NCI-H226 (cell line): ENCODE measurements at regions not wholly inside any gene's neighbourhood (a gene's known extent, or its start where the extent isn't known, plus 50 kb on each side); places are given as distances from the start of the nearest gene placed in this dataset.

ENCODE experiments used
- DNase-seq: peaks from one replicate; pipeline ENCODE4 v3.0.0-alpha.2; 2015

DNA sequence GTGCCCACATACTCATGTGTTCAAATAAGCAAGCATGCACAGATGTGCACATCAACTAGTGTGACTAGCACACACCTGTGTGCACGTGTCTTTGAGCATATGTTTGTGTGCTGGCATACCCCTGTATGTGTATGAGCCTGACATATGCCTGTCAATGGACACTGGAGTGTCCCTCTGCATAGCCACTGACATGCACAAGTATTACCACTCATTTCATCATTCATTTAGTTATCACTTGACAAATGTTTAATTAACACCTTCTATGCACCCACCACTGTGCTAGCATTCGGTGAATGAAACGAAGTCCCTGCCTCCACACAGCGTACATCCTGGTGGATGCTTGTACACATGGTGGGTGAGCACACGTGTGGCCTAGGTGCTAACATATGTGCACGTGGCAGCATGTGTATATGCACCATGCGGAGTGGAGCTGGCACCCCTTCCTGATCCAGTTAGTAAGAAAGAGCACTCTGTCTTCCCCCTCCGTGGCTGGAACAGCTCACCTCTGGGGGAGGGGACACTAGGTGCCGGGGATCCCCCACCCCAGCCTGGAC is 112.0 kb downstream of the CHST1 start:
- no peak for DNase-seq

GRCh38 chr11:45551191-45551713 is 114.2 kb downstream of the CHST1 start:
- no peak for DNase-seq

- no peak for DNase-seq
Measured at GRCh38 chr11:45549257-45549656, 116.2 kb downstream of the CHST1 start.

GRCh38 chr11:45546366-45546765 is 119.1 kb downstream of the CHST1 start:
- no peak for DNase-seq

GRCh38 chr11:45544826-45545225 is 120.6 kb downstream of the CHST1 start:
- DNase-seq, result no peak

DNA sequence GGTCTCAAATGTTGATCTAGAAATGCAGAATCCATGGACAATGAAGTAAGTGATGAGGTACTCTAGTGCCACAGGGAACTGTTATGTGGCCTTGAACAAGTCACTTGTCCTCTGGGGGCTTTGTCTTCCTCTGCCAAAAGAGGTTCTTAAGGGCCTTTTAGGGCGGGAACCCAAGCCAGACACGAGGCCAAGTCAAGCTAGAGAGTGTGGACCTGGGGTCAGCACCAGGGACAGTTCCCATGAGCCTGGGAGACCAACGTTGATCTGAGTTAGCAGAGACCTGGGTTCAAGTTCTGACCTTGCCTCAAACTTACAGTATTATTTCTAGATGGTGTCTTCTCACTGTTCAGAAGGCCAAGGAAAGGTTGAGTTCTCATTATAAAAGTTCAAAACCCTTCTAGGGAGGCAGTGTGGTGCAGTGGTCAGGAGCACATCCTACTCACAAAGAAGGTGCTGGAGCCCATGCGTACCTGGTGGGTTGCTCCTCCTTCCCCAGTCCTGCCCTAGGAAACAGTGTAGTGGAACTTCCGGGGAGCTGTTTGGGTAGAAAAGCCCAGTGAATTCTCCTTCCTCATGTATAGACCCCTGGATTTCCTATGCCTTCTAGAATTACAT is 121.5 kb downstream of the CHST1 start:
- no peak for DNase-seq

- DNase-seq, result no peak
Measured at GRCh38 chr11:45543081-45543480, 122.3 kb downstream of the CHST1 start.

GRCh38 chr11:45541693-45542434 is 123.6 kb downstream of the CHST1 start:
- no peak for DNase-seq

DNA sequence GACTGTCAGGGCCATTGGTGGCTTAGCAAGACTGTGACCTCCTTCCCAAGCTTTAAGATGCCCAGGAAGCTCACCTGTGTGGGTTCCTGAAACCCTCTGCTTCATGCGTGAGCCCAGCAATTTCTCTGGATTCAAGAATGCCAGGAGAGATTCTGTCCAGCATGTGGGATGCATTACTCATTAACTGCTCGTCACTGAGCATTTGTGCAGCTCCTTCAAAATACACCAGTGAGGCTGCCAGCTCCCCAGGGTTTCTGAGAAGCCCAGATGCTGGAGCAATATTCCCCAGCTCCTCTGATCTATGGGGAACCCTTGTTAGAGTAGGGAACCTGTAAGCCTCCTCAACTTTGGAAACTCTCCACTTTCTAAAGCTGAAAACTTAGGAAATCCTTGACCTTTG is 126.5 kb downstream of the CHST1 start:
- DNase-seq, result no peak

GRCh38 chr11:45538363-45538762 is 127.1 kb downstream of the CHST1 start:
- DNase-seq, result no peak

DNA sequence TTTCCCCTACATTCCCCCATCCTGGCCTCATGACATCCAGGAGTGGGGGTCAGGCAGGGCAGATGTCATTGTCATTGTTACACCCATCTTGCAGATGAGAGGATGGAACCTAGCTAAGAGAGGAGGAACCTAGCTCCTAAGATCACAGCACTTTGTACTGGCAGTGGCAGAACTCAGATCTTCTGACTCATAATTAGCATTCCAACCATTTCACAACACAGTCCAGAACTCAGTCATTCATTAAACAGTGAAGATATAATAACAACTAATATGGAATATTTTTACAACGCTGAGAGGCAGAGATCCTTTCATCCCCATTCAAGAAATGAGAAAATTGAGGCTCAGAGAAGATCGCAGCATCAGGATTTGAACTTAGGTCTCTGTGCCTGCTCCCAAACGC is 127.8 kb downstream of the CHST1 start:
- no peak for DNase-seq

GRCh38 chr11:45535033-45535432 is 130.4 kb downstream of the CHST1 start:
- no peak for DNase-seq

GRCh38 chr11:45534132-45534531 is 131.3 kb downstream of the CHST1 start:
- no peak for DNase-seq

GRCh38 chr11:45532546-45532945 is 132.9 kb downstream of the CHST1 start:
- DNase-seq, result no peak

GRCh38 chr11:45530776-45531175 is 134.6 kb downstream of the CHST1 start:
- no peak for DNase-seq

GRCh38 chr11:45530111-45530510 is 135.3 kb downstream of the CHST1 start:
- no peak for DNase-seq

DNA sequence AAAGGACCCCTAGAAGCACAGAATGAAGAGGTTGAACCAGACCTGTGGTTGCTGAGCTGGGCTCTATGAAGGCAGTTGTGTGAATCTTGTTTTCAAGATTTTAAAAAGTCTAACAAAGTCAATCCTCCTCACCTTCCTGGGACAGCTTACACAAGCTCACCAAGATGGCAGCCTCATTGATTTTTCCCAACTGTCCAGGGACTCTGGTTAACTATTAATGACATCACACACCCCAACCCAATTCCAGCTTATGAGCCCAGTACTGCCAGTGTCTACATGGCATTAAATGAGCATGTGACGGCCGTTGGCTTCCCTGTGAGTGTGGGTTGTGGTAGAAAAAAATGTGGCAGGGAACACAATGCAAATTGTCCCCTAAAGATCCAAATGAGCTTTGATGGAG is 137.0 kb downstream of the CHST1 start:
- no peak for DNase-seq

DNA sequence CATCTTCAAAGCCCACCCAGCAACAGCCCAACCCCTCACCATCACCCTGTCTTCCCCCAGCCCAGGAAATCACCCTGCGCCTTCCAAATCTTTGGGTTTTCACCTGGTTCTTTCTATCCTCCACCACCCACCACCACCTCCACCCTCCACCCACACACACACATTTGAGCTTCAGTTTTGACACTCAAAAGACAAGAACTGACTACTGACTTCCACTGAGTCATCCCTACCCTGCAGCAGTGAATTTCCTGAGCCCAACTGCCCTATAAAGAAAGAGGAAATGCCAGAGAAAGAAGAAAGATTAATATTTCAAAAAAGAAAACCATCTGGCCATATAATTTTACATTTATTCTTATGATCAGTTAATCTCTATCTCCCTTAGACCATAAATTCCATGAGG is 137.5 kb downstream of the CHST1 start:
- peak; percentile 19 for DNase-seq

DNA sequence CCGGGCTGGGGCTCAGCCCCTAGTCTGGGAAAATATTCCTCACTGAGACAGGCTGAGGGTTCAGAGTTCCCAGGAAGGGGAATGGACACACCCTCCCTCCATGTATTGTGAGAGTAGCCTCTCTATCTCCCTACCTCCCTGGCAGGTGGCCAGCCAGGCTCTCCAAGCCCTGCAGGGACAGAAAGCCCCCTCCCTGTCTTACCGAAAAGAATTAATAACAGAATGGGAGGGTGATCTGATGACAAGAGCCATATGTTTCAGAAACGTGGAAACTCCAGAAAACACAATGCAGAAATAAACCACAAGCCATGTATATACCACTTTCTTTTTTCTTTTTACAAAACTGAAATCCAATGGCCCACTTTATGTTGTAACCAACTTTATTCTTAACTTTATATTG is 140.0 kb downstream of the CHST1 start:
- DNase-seq, result no peak

- no peak for DNase-seq
Measured at GRCh38 chr11:45523760-45524159, 141.7 kb downstream of the CHST1 start.

DNA sequence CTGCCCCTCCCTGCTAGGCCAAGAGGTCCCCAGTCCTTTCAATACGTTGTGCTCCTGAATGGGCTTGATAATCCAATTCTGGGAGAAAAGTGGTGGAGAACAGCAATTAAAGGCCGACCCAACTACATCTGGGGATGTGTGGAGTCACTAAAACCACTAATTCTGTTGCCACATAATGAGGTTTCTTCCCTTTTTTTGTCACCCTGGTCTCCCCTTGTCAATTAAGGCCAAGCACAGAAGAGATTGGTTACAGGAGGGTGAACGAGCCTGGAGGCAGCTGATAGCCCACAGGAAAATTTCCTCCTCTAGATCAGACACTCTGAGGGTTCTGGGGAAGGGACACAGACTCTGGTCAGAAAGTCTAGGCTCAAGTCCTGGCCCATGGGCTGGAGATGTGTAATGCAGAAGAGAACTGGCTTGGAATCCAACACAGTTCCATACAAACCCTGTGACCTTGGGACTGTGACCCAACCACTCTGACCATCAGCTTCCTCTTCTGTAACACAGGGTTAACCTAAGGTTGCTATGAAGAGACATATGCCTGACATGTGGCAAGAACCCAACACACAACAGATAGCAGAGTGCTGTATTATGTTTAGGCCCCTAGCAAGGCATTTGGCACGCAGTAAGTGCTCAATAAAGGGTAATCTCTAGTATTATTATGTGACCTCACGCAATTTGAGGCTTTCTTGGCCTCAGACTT is 146.4 kb downstream of the CHST1 start:
- no peak for DNase-seq

GRCh38 chr11:45518141-45518832 is 147.1 kb downstream of the CHST1 start:
- no peak for DNase-seq

GRCh38 chr11:45517171-45517770 is 148.2 kb downstream of the CHST1 start:
- peak; percentile 40 for DNase-seq
